Putamen (tissue), 1 donor: ENCODE measurements at regions not wholly inside any gene's neighbourhood (a gene's known extent, or its start where the extent isn't known, plus 50 kb on each side); places are given as distances from the start of the nearest gene placed in this dataset.

ENCODE experiments used
- DNase-seq: peaks from one replicate; pipeline ENCODE4 v3.0.0-alpha.2; 2016; ENCODE audit warnings: low spot score

- no peak for DNase-seq
Observed at GRCh38 chr9:23441275-23441674, 384.8 kb downstream of the ELAVL2 start.

- DNase-seq: no peak
Observed at GRCh38 chr9:23444658-23445057, 381.4 kb downstream of the ELAVL2 start.

- DNase-seq: peak; percentile 64
Observed at GRCh38 chr9:23447166-23447565, 378.9 kb downstream of the ELAVL2 start.

- DNase-seq: no peak
Observed at GRCh38 chr9:23447944-23448343, 378.1 kb downstream of the ELAVL2 start.

GRCh38 chr9:23451802-23452418 is 374.1 kb downstream of the ELAVL2 start:
- no peak for DNase-seq

DNA sequence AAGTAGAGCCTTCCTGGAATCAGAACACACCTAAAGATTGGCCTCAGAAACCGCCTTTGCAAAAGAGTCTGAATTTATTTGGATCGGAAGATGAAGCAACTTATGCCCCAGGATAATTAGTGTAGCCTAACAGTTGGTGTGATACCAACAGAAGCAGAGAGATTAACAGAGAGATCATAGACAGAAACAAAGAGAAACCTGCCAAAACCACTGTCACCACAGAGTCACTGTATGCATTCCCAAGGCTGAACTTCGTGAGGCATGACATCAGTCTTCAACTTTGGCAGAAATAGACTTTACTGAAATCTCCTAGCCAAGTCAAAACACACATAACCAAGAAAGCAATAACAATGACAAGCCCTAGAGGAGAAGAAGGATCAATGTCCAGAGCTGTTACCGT is 361.8 kb downstream of the ELAVL2 start:
- no peak for DNase-seq

DNA sequence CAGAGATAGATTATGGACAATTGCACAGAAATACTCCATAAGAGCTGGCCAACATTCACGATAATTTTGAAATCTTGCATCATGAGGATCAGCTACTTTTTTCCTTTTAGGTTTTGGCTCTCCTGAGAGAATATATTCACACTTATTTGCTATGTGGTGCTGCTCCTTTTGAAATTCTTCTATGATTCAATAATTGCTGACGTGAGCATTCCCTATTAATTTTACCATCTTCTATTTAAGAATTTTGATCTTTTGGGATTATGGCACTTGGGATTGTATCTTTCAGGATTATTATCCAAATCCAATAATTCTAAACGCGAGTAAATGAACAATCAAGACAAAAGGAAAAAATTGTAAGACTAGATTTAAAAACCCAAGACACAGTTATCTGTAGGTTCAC is 358.8 kb downstream of the ELAVL2 start:
- no peak for DNase-seq

DNA sequence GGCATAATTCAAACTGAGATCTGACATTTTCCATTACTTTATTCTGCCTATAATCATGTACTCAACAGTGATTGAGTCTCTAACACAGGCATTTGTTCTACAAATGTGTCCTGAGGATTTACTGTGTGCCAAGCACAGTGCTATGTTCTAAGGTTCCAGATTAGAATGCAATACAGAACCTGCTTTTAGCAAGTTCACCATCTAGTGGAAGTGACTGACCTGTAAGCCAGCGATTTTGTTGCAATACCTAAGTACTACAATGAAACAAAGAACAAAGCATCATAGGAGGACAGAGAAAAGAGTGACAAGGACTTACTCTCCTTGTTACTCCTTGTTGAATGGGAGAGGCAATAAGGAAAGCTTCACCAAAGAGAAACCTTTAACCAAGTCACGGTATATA is 348.1 kb downstream of the ELAVL2 start:
- DNase-seq: no peak

DNA sequence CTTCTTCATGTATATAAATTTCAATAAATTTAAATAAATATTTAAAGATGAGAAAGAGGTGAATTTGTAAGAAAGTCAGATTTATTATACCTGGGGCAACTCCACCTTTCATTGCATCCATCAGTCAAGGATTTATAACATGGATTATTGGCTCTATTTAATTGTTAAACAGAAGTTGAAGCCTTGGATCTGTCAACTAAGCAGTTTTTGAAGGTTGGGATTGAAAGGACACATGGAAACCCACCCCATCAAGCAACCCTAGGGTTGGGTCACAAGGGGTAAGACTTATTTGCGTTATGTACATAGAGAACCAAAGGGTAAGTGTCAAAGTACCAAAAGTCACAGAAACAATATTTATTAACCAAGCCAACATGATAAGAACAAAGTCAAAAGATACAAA is 342.5 kb downstream of the ELAVL2 start:
- no peak for DNase-seq

DNA sequence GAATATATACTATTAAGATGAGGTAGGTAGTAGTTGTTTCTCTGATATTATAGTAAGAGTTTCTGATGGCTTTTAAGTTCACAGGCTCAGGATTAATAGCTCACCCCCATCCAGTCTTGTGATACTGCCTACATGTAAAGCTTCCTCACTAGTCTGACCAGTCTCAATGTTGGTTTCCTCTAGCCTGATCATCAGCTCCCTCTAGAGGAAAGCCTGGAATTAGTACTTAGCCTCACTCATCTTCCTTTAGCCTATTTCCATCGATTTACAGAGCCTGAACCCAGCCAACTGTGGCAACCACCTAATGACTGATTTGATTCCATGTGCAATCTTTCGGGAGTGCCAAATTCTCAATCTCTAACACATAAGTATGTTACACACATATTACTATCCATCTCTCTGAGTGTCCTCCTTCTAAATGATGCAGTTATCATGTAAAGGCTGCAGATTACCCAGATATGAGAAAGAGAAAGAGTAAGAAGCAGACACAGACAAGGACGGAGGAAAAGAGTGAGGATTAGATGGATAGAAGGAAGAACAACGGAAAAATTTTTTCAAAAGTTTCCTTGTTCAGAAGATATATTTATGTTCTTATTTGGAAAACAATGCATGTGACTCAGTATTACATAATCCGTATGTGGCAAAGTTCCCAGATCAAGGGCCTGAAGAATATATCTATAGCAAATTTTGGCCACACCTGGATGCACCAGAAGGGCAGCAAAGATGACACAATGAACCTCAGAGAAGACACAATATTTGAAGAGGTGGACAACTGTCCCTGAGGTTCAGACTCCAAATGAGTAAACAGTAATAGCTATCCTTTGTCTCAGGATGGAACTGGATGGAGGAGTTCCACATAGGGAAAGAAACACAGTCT is 333.7 kb downstream of the ELAVL2 start:
- DNase-seq: peak; percentile 31

DNA sequence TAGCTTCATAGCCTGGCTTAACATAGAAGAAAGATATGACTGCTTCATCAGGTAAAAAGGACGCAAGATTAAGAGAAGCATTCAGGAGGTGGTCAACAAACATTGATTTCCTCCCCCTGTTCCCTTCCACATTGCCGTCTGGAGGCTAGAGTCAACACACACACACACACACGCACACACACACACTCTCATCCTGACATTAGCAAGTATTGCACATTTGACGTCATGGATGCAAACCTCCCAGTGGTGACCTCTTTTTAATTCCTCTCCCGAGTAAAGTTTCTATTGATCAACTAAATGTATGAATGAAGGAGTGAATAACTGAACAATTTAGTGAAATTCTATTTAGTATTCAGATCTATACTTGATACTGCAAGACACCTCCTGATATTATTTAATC is 332.8 kb downstream of the ELAVL2 start:
- DNase-seq: no peak

DNA sequence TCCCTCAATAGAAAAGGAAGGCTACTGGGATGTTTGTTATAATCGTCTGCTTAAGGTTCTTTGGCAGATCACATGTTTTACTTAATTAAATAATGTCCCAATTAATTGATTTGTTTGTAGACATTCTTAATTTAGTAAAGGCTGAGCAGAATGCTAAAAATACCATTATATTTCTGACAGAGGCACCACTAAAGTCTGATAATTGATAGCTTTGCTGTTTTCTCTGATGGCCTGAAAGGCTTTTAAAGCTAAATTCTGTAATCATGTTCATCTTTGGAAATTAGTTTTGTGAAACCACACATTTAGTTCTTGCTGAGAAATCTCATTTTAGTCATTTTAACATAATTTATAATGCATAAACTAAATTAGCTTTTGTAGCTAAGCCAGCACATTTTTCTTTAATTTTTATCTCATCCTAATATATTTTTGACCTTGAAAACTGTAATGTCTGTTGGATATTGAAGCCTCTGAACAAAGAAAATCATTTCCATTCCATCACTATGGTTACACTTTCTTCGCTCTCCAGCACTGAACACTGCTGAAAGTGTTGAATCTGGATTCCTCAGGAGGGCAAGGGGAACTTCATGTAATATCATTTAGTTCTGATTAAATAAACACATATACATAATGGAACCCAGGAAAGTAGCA is 329.4 kb downstream of the ELAVL2 start:
- DNase-seq: no peak

GRCh38 chr9:23497137-23497504 is 328.9 kb downstream of the ELAVL2 start:
- no peak for DNase-seq

DNA sequence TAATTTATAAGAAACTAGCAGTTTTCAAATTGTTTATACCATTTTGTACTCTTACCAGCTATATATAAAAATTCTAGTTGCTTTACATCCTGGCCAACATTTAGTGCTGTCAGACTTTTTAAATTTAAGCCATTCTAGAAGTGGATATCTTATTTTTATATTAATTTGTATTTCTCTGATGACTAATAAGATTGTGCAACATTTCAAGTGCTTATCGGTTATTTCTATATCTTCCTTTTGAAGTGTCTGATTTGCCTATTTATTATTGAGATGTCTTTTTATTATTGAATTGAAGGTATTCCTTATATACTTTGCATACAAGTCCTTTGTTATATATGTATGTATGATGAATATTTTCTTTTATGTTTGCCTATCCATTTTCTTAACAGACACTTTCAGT is 324.0 kb downstream of the ELAVL2 start:
- no peak for DNase-seq

GRCh38 chr9:23522952-23523351 is 303.1 kb downstream of the ELAVL2 start:
- no peak for DNase-seq

DNA sequence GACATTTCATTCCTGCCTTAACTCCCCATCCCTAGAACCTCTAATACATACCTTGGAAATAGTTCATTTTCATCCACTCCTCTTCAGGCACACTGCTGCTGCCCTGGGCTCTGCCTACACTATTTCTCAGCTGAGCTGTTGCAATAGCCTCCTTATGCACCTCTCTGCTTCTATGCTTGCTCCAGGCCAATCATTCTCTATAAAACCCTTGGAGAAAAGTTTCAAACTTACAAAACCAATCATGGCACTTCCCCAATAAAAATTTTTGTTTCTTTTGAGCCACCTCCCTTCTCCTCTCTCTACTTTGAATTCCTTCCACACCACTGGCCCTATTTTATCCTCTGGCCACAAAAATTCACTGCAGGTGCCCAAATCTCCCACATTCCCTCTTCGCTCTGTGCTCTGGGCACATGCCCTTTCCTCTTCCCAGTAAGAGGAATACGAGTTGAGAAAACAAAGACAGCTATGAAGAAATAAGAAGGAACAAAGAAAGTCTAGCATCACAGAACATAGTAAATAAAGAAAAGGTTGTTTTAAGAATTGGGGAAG is 301.4 kb downstream of the ELAVL2 start:
- no peak for DNase-seq

DNA sequence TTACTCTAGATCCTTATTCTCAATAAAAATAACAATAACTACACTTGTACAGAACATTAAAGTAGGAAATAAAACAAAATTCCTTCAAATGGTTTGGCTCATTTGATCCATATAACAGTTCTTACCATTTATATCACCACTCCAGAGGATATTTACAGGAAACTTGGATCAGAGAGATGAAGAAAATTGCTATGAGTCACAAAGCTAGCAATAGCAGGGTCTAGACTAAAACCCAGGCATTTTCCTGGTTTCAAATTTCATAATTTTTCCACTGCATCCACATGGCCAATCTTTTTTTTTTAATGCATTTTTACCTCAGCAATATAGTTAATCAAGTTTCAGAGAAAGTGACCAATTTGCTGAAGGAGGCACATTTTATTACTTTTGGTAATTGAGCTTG is 299.2 kb downstream of the ELAVL2 start:
- no peak for DNase-seq

- DNase-seq: no peak
Observed at GRCh38 chr9:23532282-23532681, 293.8 kb downstream of the ELAVL2 start.

- DNase-seq: no peak
Observed at GRCh38 chr9:23537192-23538066, 288.6 kb downstream of the ELAVL2 start.

GRCh38 chr9:23538067-23538402 is 288.0 kb downstream of the ELAVL2 start:
- no peak for DNase-seq

DNA sequence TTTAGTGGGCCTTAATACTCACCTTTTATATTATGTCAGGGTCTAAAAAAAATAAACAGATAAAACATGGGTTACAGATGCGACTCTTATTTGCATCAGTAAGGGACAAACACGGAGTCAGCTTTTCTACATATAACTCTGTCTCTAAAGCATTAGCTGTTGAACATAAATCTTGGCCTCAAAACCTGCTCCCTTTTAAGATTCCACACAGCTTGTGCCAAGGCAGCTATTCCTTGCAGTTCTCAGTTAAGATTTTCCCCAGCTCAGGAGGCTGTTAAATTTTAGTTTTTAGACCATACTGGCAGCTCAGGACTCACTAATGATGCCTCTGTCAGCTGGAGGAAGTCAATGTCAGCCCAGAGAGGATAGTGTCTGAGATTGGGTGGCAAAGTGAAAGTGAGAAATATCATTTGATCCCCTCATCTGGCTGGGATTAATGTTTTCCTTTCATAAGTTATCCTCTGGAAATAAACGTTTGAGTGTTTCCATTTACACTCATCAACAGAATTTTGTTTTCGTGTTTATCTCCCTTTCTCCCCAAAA is 287.5 kb downstream of the ELAVL2 start:
- no peak for DNase-seq

GRCh38 chr9:23539311-23539710 is 286.7 kb downstream of the ELAVL2 start:
- DNase-seq: no peak
